K562 (cell line): ENCODE measurements at regions not wholly inside any gene's neighbourhood (a gene's known extent, or its start where the extent isn't known, plus 50 kb on each side); places are given as distances from the start of the nearest gene placed in this dataset.

Source experiments
- ATAC-seq: fragments of 200-7000 bp; cut with Tn5 transposase; 3 replicates; pipeline ENCODE4 v1.9.1; 2020; ENCODE audit warnings: moderate library complexity
- BruUV-seq: library from RNA; stranded (reverse); fragments of 400-500 nt; replicated peaks from 2 replicates; lab custom pipeline; 2021; lab: Mats Ljungman, UMichigan
- CTCF ChIA-PET: fragments of 300-600 bp; formaldehyde crosslinking; extraction: SDS; loops from one replicate; lab custom pipeline; 2021; ENCODE audit warnings: low intra/inter-chr PET ratio; lab: Yijun Ruan, JAX
- POLR2A ChIA-PET: fragments of 300-600, 350-650 bp; sonication (Branson Sonifier 250); formaldehyde crosslinking; extraction: SDS; loops from one replicate; lab custom pipeline; 2021; ENCODE audit warnings: antibody characterized with exemption, inconsistent platforms; lab: Yijun Ruan, JAX
- DNase-seq, 4 experiments: peaks; one replicate each; pipeline versions ENCODE4 v3.0.0 to v3.0.0-alpha.2; 2011 to 2018; ENCODE audit warnings: low spot score in 3 of 4, mixed read lengths in 3 of 4; ENCODE audit errors: extremely low read depth in 1 of 4
- FAIRE-seq: peaks from 2 replicates; lab custom pipeline; 2011; peaks lifted over from hg19 to GRCh38; lab: Jason Lieb, UNC
- H2AFZ ChIP-seq: 2 replicates; pipeline ENCODE4 v1.6.0; 2011; ENCODE audit warnings: low read depth, low read length, control low read depth, inconsistent platforms
- H3K27ac ChIP-seq: fragments of 200-600 bp; 3 replicates; pipeline ENCODE4 v1.8.0; 2011; ENCODE audit warnings: low read depth, mild to moderate bottlenecking, control low read depth, inconsistent platforms, low read length, moderate library complexity, mixed read lengths; ENCODE audit errors: extremely low read depth
- H3K27me3 ChIP-seq, 2 experiments: fragments of 300-600 bp in 1 of 2; 2 replicates in 1 of 2; 3 replicates in 1 of 2; pipeline versions ENCODE4 v1.6.0 to v1.8.0; 2011; ENCODE audit warnings: inconsistent platforms in 2 of 2, low read length in 2 of 2, mild to moderate bottlenecking in 1 of 2, mixed read lengths in 1 of 2, moderate library complexity in 1 of 2; ENCODE audit not compliant: control insufficient read depth in 2 of 2, insufficient read depth in 2 of 2
- H3K36me3 ChIP-seq: fragments of 300-600 bp; 3 replicates; pipeline ENCODE4 v1.8.0; 2011; ENCODE audit warnings: mild to moderate bottlenecking, low read length, inconsistent platforms; ENCODE audit not compliant: control insufficient read depth, insufficient read depth
- H3K4me1 ChIP-seq, 2 experiments: fragments of 200-600 bp in 1 of 2; replicated peaks in 1 of 2; 2 replicates in 1 of 2; 3 replicates in 1 of 2; pipeline versions ENCODE4 v1.5.1 to v1.8.0; 2011; ENCODE audit warnings: inconsistent platforms in 2 of 2, low read length in 2 of 2, mild to moderate bottlenecking in 1 of 2, mixed read lengths in 1 of 2, moderate library complexity in 1 of 2; ENCODE audit not compliant: control insufficient read depth in 2 of 2, insufficient read depth in 2 of 2
- H3K4me2 ChIP-seq: 2 replicates; pipeline ENCODE4 v1.6.1; 2011; ENCODE audit warnings: low read length, control low read depth, inconsistent platforms, mixed read lengths; ENCODE audit not compliant: insufficient read depth
- H3K4me3 ChIP-seq: fragments of 200-600 bp; sonication (generic), shearing (Covaris generic); 2 replicates; pipeline ENCODE4 v1.5.1; 2016; ENCODE audit warnings: control low read depth, inconsistent platforms
- H3K79me2 ChIP-seq: fragments of 200-600 bp; 3 replicates; pipeline ENCODE4 v1.8.0; 2011; ENCODE audit warnings: low read length, inconsistent platforms; ENCODE audit not compliant: control insufficient read depth, insufficient read depth
- H3K9ac ChIP-seq, 2 experiments: 2 replicates each; pipeline versions ENCODE4 v1.6.0 to v1.6.1; 2011; ENCODE audit warnings: low read depth in 2 of 2, low read length in 2 of 2, control low read depth in 1 of 2, inconsistent platforms in 1 of 2, mild to moderate bottlenecking in 1 of 2, mixed read lengths in 1 of 2; ENCODE audit not compliant: insufficient read depth in 1 of 2
- H3K9me1 ChIP-seq: one replicate; pipeline ENCODE4 v1.6.0; 2011; ENCODE audit warnings: inconsistent platforms, mild to moderate bottlenecking, low read length, moderate library complexity; ENCODE audit not compliant: control insufficient read depth, insufficient read depth
- H3K9me3 ChIP-seq: replicated peaks from 2 replicates; pipeline ENCODE4 v1.5.1; 2011; ENCODE audit warnings: low read depth, low read length, inconsistent platforms; ENCODE audit not compliant: control insufficient read depth, insufficient read depth
- H4K20me1 ChIP-seq: replicated peaks from 2 replicates; pipeline ENCODE4 v1.6.1; 2011; ENCODE audit warnings: low read length, inconsistent platforms, mixed read lengths; ENCODE audit not compliant: control insufficient read depth, insufficient read depth
- ELF1 ChIP-seq: fragments of 200-800 bp; sonication (Bioruptor generic); IDR thresholded peaks from 2 replicates; pipeline ENCODE4 v1.6.1; 2016; ENCODE audit warnings: missing genetic modification characterization, missing compliant biosample characterization
- EP300 ChIP-seq: IDR thresholded peaks from 2 replicates; pipeline ENCODE4 v1.6.1; 2012; ENCODE audit warnings: low read length, improper control_type of control experiment
- PYGO2 ChIP-seq: fragments of 450-650 bp; IDR thresholded peaks from 2 replicates; pipeline ENCODE4 v1.6.1; 2016; ENCODE audit warnings: mild to moderate bottlenecking, missing genetic modification characterization, moderate library complexity, missing compliant biosample characterization
- SIRT6 ChIP-seq: IDR thresholded peaks from one replicate; pipeline ENCODE4 v1.6.1; 2012; ENCODE audit warnings: low read depth, mild to moderate bottlenecking, control low read depth, inconsistent platforms, low read length, moderate library complexity
- TEAD4 ChIP-seq, 2 experiments: sonication (generic) in 1 of 2; formaldehyde crosslinking in 1 of 2; IDR thresholded peaks; 2 replicates each; pipeline versions ENCODE4 v1.6.1 to v1.8.0; 2012 to 2022; ENCODE audit warnings: borderline replicate concordance in 1 of 2, inconsistent platforms in 1 of 2, low read length in 1 of 2, mild to moderate bottlenecking in 1 of 2, missing genetic modification reagents in 1 of 2
- ZNF184 ChIP-seq: sonication (generic); formaldehyde crosslinking; IDR thresholded peaks from 2 replicates; pipeline ENCODE4 v1.5.0; 2020; ENCODE audit warnings: missing genetic modification reagents
- WGBS: fragments of 100-300 bp; shearing (Covaris generic); methylation state at CpG from one replicate; pipeline ENCODE4 v1.1.6; 2016; ENCODE audit warnings: low coverage, mixed read lengths; ENCODE audit not compliant: insufficient coverage; ENCODE audit errors: missing lambda C conversion rate; 5-methylcytosine and 5-hydroxymethylcytosine counted together
- in situ Hi-C: fragments of 300-500 bp; cut with MboI; formaldehyde crosslinking; loops from 4 replicates; pipeline ENCODE4 v1.15.0; 2018; ENCODE audit warnings: inconsistent platforms, mixed read lengths
- intact Hi-C: fragments of 100-400 bp; cut with micrococcal nuclease; formaldehyde crosslinking; loops from 2 replicates; pipeline ENCODE4 v1.14.2; 2022
- TF ChIP-seq, protein P1 (sequence below): fragments of 250-450 bp; sonication (Bioruptor Pico); IDR thresholded peaks from 2 replicates; pipeline ENCODE4 v1.5.0; 2022; ENCODE audit warnings: mild to moderate bottlenecking

DNA sequence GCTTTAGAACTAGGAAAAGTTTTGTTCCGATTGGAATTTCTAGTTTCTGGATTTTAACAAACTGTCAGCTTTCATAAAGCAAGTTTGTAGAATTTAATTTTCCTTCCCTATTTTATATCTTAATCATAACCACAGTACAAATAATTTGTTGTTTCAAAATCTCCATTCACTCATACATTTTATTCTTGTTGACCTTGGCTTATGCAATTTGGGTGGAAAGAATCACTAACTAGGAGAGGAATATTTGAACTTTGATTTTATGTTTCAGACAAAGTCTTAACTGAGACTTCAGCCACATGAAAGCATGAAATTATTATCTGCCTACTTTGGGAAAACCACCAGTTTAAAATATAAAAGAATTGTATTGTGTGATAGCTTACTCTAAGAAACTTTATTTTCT lies 427.9 kb downstream of the SPRY1 start:
- no peak overlapping the region for H2AFZ ChIP-seq
- no peaks in the 10 kb centered on the region for H3K9me1 ChIP-seq
- TF ChIP-seq, protein P1, sequence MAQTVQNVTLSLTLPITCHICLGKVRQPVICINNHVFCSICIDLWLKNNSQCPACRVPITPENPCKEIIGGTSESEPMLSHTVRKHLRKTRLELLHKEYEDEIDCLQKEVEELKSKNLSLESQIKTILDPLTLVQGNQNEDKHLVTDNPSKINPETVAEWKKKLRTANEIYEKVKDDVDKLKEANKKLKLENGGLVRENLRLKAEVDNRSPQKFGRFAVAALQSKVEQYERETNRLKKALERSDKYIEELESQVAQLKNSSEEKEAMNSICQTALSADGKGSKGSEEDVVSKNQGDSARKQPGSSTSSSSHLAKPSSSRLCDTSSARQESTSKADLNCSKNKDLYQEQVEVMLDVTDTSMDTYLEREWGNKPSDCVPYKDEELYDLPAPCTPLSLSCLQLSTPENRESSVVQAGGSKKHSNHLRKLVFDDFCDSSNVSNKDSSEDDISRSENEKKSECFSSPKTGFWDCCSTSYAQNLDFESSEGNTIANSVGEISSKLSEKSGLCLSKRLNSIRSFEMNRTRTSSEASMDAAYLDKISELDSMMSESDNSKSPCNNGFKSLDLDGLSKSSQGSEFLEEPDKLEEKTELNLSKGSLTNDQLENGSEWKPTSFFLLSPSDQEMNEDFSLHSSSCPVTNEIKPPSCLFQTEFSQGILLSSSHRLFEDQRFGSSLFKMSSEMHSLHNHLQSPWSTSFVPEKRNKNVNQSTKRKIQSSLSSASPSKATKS (CRISPR knock-in tag), result no peak
- TF ChIP-seq PYGO2 (tag) (no peak), ELF1 (no peak), TEAD4 (IDR thresholded peaks at IDR 0.05; ENCODE audit: low read length) (no peak), TEAD4 (CRISPR knock-in tag; IDR thresholded peaks at IDR 0.05; ENCODE audit: borderline replicate concordance) (no peak), SIRT6 (no peak), ZNF184 (CRISPR knock-in tag) (no peak), EP300 (no peak)
- WGBS, result 0% methylated on average over 1 of the region's 1 CpG
- H3K27me3 ChIP-seq, result no peaks in the 10 kb centered on the region
- ChIA-PET CTCF (no interaction called here), POLR2A (no interaction called here)
- no peak for DNase-seq
- H3K9ac ChIP-seq, result no peak overlapping the region
- no peak overlapping the region for H3K4me3 ChIP-seq
- no peak for ATAC-seq
- H3K36me3 ChIP-seq, result no peaks in the 10 kb centered on the region
- FAIRE-seq, result no peak
- no peaks in the 10 kb centered on the region for H3K9me3 ChIP-seq
- H3K4me1 ChIP-seq, result no peaks in the 10 kb centered on the region
- intact Hi-C loops (no loop called here), in situ Hi-C loops (no loop called here)
- H3K79me2 ChIP-seq, result no peaks in the 10 kb centered on the region
- no peak overlapping the region for H3K27ac ChIP-seq
- H4K20me1 ChIP-seq, result no peaks in the 10 kb centered on the region
- H3K4me2 ChIP-seq, result no peak overlapping the region
- no TSS peak for BruUV-seq
